GM23338 (cell line): ENCODE measurements at regions not wholly inside any gene's neighbourhood (a gene's known extent, or its start where the extent isn't known, plus 50 kb on each side); places are given as distances from the start of the nearest gene placed in this dataset.

ENCODE experiments used
- ATAC-seq: fragments of 200-7000 bp; cut with Tn5 transposase; 3 replicates; pipeline ENCODE4 v1.9.1; 2020
- DNase-seq: peaks from one replicate; pipeline ENCODE4 v3.0.0-alpha.2; 2015; ENCODE audit warnings: low spot score
- H2AFZ ChIP-seq: fragments of 200-600 bp; sonication (generic); 2 replicates; pipeline ENCODE4 v1.8.0; 2016; ENCODE audit warnings: antibody characterized with exemption, mild to moderate bottlenecking, moderate library complexity
- H3F3A ChIP-seq: fragments of 200-600 bp; sonication (generic); replicated peaks from 2 replicates; pipeline ENCODE4 v1.8.0; 2017; ENCODE audit warnings: antibody characterized with exemption, mixed run types, low read depth
- H3K27ac ChIP-seq: fragments of 200-600 bp; sonication (generic); 2 replicates; pipeline ENCODE4 v1.6.1; 2016; ENCODE audit warnings: low read depth
- H3K27me3 ChIP-seq: fragments of 200-600 bp; sonication (generic); 2 replicates; pipeline ENCODE4 v1.8.0; 2016; ENCODE audit warnings: mild to moderate bottlenecking, mixed run types, moderate library complexity; ENCODE audit not compliant: insufficient read depth
- H3K36me3 ChIP-seq: fragments of 200-600 bp; sonication (generic); 2 replicates; pipeline ENCODE4 v1.8.0; 2016; ENCODE audit warnings: mild to moderate bottlenecking; ENCODE audit not compliant: insufficient read depth
- H3K4me1 ChIP-seq: fragments of 200-600 bp; sonication (generic); 2 replicates; pipeline ENCODE4 v1.8.0; 2016; ENCODE audit warnings: mild to moderate bottlenecking, moderate library complexity; ENCODE audit not compliant: insufficient read depth
- H3K4me2 ChIP-seq: fragments of 200-600 bp; sonication (generic); 2 replicates; pipeline ENCODE4 v1.7.1; 2017; ENCODE audit warnings: mixed run types
- H3K4me3 ChIP-seq: fragments of 200-600 bp; sonication (generic); 2 replicates; pipeline ENCODE4 v1.6.1; 2016; ENCODE audit warnings: mixed run types
- H3K79me2 ChIP-seq: fragments of 200-600 bp; sonication (generic); replicated peaks from 2 replicates; pipeline ENCODE4 v1.8.0; 2017; ENCODE audit warnings: mild to moderate bottlenecking; ENCODE audit not compliant: insufficient read depth
- H3K9me2 ChIP-seq: fragments of 200-600 bp; sonication (generic); 2 replicates; pipeline ENCODE4 v1.8.0; 2017; ENCODE audit not compliant: insufficient read depth
- H4K20me1 ChIP-seq: fragments of 200-600 bp; sonication (generic); replicated peaks from 2 replicates; pipeline ENCODE4 v1.8.0; 2017; ENCODE audit warnings: mild to moderate bottlenecking; ENCODE audit not compliant: insufficient read depth
- H3K27ac Mint-ChIP-seq: 2 replicates; pipeline ENCODE4 v1.8.0; 2020; ENCODE audit warnings: inconsistent platforms, mild to moderate bottlenecking, moderate library complexity, mixed read lengths
- H3K27me3 Mint-ChIP-seq: 3 replicates; pipeline ENCODE4 v1.8.0; 2022; ENCODE audit warnings: low read depth, mild to moderate bottlenecking, moderate library complexity, mixed read lengths, inconsistent platforms; ENCODE audit not compliant: insufficient read depth, poor library complexity
- H3K36me3 Mint-ChIP-seq: 3 replicates; pipeline ENCODE4 v1.8.0; 2021; ENCODE audit warnings: low read depth, mild to moderate bottlenecking, inconsistent platforms, moderate library complexity, mixed read lengths
- H3K4me1 Mint-ChIP-seq: 3 replicates; pipeline ENCODE4 v1.8.0; 2020; ENCODE audit warnings: mild to moderate bottlenecking, inconsistent platforms, mixed read lengths
- H3K4me3 Mint-ChIP-seq: 3 replicates; pipeline ENCODE4 v1.8.0; 2021; ENCODE audit warnings: moderate library complexity, mild to moderate bottlenecking, inconsistent platforms, mixed read lengths
- H3K9me3 Mint-ChIP-seq: 3 replicates; pipeline ENCODE4 v1.8.0; 2020; ENCODE audit warnings: moderate library complexity, mild to moderate bottlenecking, inconsistent platforms, mixed read lengths
- CREB1 ChIP-seq: fragments of 250-450 bp; sonication (Bioruptor Pico); IDR thresholded peaks from 2 replicates; pipeline ENCODE4 v1.5.0; 2020; ENCODE audit warnings: low read depth, mild to moderate bottlenecking, moderate library complexity
- EZH2phosphoT487 ChIP-seq: fragments of 200-600 bp; sonication (generic); IDR thresholded peaks from one replicate; pipeline ENCODE4 v1.8.1; 2018; ENCODE audit warnings: antibody characterized with exemption; ENCODE audit not compliant: unreplicated experiment
- JUNB ChIP-seq: IDR thresholded peaks from one replicate; pipeline ENCODE4 v1.6.1; 2016; ENCODE audit warnings: antibody characterized with exemption; ENCODE audit not compliant: unreplicated experiment
- NANOG ChIP-seq: IDR thresholded peaks from 2 replicates; pipeline ENCODE4 v1.6.1; 2016; ENCODE audit warnings: antibody characterized with exemption, borderline replicate concordance
- POLR2AphosphoS5 ChIP-seq: IDR thresholded peaks from 2 replicates; pipeline ENCODE4 v1.6.1; 2016; ENCODE audit warnings: antibody characterized with exemption, low read depth
- ZNF114 ChIP-seq: fragments of 250-450 bp; sonication (Bioruptor Pico); IDR thresholded peaks from 2 replicates; pipeline ENCODE4 v1.5.0; 2020; ENCODE audit warnings: mild to moderate bottlenecking, moderate library complexity
- ZNF331 ChIP-seq: fragments of 250-450 bp; sonication (Bioruptor Pico); IDR thresholded peaks from 2 replicates; pipeline ENCODE4 v1.5.0; 2020; ENCODE audit warnings: low read depth, mild to moderate bottlenecking, moderate library complexity
- TF ChIP-seq, protein P1 (sequence below): IDR thresholded peaks from one replicate; pipeline ENCODE4 v1.6.1; 2018; ENCODE audit warnings: antibody characterized with exemption; ENCODE audit not compliant: unreplicated experiment
- TF ChIP-seq, protein P2 (sequence below), 2 experiments: fragments of 200-600 bp in 1 of 2; sonication (generic) in 1 of 2; conservative IDR thresholded peaks; 2 replicates each; pipeline versions ENCODE4 v1.5.1 to v1.6.1; 2016 to 2017; ENCODE audit warnings: antibody characterized with exemption in 2 of 2, low read depth in 2 of 2, mild to moderate bottlenecking in 2 of 2, moderate library complexity in 1 of 2
- TF ChIP-seq, protein P3 (sequence below): fragments of 250-450 bp; sonication (Bioruptor Pico); IDR thresholded peaks from 2 replicates; pipeline ENCODE4 v1.5.0; 2020; ENCODE audit warnings: mild to moderate bottlenecking, moderate library complexity

DNA sequence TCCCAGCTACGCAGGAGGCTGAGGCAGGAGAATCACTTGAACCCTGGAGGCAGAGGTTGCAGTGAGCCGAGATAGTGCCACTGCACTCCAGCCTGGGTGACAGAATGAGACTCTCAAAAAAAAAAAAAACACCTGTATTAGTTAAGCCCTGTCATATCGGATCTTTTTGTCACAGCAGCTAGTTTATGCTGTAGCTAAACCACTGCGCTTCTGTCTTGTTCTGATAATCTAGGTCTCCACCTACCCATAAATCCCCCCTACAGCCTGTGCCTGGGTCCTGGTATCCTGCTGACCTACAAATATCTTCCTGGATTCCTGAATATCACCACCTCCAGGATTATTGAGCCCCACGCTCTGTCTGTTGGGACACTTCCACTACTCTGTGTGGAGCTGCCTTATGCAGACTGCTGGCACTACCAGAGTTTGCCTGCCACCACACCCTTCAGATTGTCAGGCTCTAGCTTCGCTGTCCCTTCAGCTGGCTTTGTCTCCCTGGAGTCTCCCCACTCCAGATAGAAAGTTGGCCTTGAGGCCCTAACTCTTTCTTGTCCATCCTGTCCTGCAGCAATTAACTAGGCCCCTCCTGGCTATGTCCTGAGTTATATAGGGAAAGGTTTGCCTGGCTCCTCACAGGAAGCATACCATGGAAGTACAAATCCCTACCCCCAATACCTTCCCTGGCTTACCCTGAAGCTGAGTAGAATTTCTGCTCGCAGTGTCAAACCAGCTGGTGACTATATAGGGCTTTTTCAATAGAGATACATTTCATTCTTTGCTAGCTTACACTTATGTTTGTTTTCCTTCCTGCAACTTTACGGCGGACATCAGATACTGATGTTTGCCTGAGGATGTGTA lies 136.0 kb upstream of the SERTAD2 start:
- Histone ChIP-seq H3K4me3 (no peak overlapping the region), H3K27me3 (no peaks in the 10 kb centered on the region), H3K27ac (no peak overlapping the region), H3F3A (no peaks in the 10 kb centered on the region), H3K9me2 (peaks cover 6% of the 10 kb centered on the region; the same call in 1 of the 2 replicates), H3K36me3 (no peaks in the 10 kb centered on the region), H4K20me1 (no peaks in the 10 kb centered on the region), H3K4me1 (peaks cover 4% of the 10 kb centered on the region; the same call in 1 of the 2 replicates), H2AFZ (no peak overlapping the region; the same call in 1 of the 2 replicates), H3K79me2 (no peaks in the 10 kb centered on the region), H3K4me2 (no peak overlapping the region)
- no peak for DNase-seq
- no peak overlapping the region for H3K4me3 Mint-ChIP-seq
- H3K4me1 Mint-ChIP-seq = peaks cover 14% of the 10 kb centered on the region
- H3K36me3 Mint-ChIP-seq = no peaks in the 10 kb centered on the region; the same call in 2 of the 3 replicates
- TF ChIP-seq, protein P1, sequence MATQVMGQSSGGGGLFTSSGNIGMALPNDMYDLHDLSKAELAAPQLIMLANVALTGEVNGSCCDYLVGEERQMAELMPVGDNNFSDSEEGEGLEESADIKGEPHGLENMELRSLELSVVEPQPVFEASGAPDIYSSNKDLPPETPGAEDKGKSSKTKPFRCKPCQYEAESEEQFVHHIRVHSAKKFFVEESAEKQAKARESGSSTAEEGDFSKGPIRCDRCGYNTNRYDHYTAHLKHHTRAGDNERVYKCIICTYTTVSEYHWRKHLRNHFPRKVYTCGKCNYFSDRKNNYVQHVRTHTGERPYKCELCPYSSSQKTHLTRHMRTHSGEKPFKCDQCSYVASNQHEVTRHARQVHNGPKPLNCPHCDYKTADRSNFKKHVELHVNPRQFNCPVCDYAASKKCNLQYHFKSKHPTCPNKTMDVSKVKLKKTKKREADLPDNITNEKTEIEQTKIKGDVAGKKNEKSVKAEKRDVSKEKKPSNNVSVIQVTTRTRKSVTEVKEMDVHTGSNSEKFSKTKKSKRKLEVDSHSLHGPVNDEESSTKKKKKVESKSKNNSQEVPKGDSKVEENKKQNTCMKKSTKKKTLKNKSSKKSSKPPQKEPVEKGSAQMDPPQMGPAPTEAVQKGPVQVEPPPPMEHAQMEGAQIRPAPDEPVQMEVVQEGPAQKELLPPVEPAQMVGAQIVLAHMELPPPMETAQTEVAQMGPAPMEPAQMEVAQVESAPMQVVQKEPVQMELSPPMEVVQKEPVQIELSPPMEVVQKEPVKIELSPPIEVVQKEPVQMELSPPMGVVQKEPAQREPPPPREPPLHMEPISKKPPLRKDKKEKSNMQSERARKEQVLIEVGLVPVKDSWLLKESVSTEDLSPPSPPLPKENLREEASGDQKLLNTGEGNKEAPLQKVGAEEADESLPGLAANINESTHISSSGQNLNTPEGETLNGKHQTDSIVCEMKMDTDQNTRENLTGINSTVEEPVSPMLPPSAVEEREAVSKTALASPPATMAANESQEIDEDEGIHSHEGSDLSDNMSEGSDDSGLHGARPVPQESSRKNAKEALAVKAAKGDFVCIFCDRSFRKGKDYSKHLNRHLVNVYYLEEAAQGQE = no peak
- TF ChIP-seq ZNF331 = no peak
- TF ChIP-seq NANOG = no peak
- no peak for TF ChIP-seq POLR2AphosphoS5
- TF ChIP-seq EZH2phosphoT487 = no peak
- TF ChIP-seq, protein P2, sequence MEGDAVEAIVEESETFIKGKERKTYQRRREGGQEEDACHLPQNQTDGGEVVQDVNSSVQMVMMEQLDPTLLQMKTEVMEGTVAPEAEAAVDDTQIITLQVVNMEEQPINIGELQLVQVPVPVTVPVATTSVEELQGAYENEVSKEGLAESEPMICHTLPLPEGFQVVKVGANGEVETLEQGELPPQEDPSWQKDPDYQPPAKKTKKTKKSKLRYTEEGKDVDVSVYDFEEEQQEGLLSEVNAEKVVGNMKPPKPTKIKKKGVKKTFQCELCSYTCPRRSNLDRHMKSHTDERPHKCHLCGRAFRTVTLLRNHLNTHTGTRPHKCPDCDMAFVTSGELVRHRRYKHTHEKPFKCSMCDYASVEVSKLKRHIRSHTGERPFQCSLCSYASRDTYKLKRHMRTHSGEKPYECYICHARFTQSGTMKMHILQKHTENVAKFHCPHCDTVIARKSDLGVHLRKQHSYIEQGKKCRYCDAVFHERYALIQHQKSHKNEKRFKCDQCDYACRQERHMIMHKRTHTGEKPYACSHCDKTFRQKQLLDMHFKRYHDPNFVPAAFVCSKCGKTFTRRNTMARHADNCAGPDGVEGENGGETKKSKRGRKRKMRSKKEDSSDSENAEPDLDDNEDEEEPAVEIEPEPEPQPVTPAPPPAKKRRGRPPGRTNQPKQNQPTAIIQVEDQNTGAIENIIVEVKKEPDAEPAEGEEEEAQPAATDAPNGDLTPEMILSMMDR (conservative IDR thresholded peaks at IDR 0.05; ENCODE audit: low read depth in 2 of 2) = no peak
- no peak for TF ChIP-seq ZNF114
- H3K9me3 Mint-ChIP-seq = no peaks in the 10 kb centered on the region
- no peak; the same call in 2 of the 3 replicates for ATAC-seq
- H3K27ac Mint-ChIP-seq = no peak overlapping the region
- H3K27me3 Mint-ChIP-seq = no peaks in the 10 kb centered on the region

DNA sequence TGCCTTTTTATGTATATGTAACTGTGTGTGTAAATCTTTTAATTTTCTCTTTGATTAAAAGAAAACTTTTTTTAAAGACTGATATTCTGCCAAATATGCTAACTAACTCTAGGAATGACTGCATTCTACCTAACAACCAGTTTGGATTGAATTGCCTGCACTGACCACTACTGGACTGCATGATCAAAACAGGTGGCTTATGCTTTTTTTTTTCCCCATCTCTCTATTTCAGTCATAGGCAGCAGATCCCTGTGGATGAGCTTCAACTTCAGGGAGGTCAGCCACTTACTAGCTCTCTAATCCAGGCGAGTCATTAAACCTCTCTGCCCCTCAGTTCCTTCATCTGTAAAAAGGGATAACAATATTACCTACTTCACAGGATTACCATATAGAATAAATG lies 138.6 kb upstream of the SERTAD2 start:
- no peaks in the 10 kb centered on the region for H3K27me3 Mint-ChIP-seq
- peaks cover 14% of the 10 kb centered on the region for H3K4me1 Mint-ChIP-seq
- Histone ChIP-seq H4K20me1 (no peaks in the 10 kb centered on the region), H3F3A (no peaks in the 10 kb centered on the region), H3K79me2 (no peaks in the 10 kb centered on the region), H3K4me1 (peaks cover 9% of the 10 kb centered on the region; the same call in 1 of the 2 replicates), H3K27ac (no peak overlapping the region), H3K9me2 (peaks cover 6% of the 10 kb centered on the region; the same call in 1 of the 2 replicates), H3K27me3 (no peaks in the 10 kb centered on the region), H2AFZ (no peak overlapping the region), H3K36me3 (no peaks in the 10 kb centered on the region), H3K4me2 (no peak overlapping the region), H3K4me3 (no peak overlapping the region)
- no peak overlapping the region for H3K4me3 Mint-ChIP-seq
- DNase-seq = no peak
- H3K36me3 Mint-ChIP-seq = no peaks in the 10 kb centered on the region; the same call in 2 of the 3 replicates
- no peak overlapping the region for H3K27ac Mint-ChIP-seq
- ATAC-seq = no peak
- H3K9me3 Mint-ChIP-seq = no peaks in the 10 kb centered on the region
- no peak for TF ChIP-seq JUNB
- no peak for TF ChIP-seq ZNF331
- TF ChIP-seq, protein P3, sequence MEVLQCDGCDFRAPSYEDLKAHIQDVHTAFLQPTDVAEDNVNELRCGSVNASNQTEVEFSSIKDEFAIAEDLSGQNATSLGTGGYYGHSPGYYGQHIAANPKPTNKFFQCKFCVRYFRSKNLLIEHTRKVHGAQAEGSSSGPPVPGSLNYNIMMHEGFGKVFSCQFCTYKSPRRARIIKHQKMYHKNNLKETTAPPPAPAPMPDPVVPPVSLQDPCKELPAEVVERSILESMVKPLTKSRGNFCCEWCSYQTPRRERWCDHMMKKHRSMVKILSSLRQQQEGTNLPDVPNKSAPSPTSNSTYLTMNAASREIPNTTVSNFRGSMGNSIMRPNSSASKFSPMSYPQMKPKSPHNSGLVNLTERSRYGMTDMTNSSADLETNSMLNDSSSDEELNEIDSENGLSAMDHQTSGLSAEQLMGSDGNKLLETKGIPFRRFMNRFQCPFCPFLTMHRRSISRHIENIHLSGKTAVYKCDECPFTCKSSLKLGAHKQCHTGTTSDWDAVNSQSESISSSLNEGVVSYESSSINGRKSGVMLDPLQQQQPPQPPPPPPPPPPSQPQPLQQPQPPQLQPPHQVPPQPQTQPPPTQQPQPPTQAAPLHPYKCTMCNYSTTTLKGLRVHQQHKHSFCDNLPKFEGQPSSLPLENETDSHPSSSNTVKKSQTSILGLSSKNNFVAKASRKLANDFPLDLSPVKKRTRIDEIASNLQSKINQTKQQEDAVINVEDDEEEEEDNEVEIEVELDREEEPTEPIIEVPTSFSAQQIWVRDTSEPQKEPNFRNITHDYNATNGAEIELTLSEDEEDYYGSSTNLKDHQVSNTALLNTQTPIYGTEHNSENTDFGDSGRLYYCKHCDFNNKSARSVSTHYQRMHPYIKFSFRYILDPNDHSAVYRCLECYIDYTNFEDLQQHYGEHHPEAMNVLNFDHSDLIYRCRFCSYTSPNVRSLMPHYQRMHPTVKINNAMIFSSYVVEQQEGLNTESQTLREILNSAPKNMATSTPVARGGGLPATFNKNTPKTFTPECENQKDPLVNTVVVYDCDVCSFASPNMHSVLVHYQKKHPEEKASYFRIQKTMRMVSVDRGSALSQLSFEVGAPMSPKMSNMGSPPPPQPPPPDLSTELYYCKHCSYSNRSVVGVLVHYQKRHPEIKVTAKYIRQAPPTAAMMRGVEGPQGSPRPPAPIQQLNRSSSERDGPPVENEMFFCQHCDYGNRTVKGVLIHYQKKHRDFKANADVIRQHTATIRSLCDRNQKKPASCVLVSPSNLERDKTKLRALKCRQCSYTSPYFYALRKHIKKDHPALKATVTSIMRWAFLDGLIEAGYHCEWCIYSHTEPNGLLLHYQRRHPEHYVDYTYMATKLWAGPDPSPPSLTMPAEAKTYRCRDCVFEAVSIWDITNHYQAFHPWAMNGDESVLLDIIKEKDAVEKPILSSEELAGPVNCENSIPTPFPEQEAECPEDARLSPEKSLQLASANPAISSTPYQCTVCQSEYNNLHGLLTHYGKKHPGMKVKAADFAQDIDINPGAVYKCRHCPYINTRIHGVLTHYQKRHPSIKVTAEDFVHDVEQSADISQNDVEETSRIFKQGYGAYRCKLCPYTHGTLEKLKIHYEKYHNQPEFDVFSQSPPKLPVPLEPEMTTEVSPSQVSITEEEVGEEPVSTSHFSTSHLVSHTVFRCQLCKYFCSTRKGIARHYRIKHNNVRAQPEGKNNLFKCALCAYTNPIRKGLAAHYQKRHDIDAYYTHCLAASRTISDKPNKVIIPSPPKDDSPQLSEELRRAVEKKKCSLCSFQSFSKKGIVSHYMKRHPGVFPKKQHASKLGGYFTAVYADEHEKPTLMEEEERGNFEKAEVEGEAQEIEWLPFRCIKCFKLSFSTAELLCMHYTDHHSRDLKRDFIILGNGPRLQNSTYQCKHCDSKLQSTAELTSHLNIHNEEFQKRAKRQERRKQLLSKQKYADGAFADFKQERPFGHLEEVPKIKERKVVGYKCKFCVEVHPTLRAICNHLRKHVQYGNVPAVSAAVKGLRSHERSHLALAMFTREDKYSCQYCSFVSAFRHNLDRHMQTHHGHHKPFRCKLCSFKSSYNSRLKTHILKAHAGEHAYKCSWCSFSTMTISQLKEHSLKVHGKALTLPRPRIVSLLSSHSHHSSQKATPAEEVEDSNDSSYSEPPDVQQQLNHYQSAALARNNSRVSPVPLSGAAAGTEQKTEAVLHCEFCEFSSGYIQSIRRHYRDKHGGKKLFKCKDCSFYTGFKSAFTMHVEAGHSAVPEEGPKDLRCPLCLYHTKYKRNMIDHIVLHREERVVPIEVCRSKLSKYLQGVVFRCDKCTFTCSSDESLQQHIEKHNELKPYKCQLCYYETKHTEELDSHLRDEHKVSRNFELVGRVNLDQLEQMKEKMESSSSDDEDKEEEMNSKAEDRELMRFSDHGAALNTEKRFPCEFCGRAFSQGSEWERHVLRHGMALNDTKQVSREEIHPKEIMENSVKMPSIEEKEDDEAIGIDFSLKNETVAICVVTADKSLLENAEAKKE (CRISPR knock-in tag) = no peak
- TF ChIP-seq CREB1 (CRISPR knock-in tag) = no peak
